Endometrial microvascular endothelial cells (primary cell): ENCODE measurements at regions not wholly inside any gene's neighbourhood (a gene's known extent, or its start where the extent isn't known, plus 50 kb on each side); places are given as distances from the start of the nearest gene placed in this dataset.

Experiments used
- in situ Hi-C: cut with HindIII; loops from 2 replicates; pipeline ENCODE4 v1.10.0; 2017; ENCODE audit warnings: low sequenced_read_pairs, low pct_unique_long_range_greater_than_20kb; ENCODE audit errors: inconsistent ontology term

- in situ Hi-C loops = no loop called here
Observed at GRCh38 chr18:44187090-44187489, 493.6 kb upstream of the SETBP1 start.

- in situ Hi-C loops = no loop called here
Observed at GRCh38 chr18:44195394-44196140, 485.1 kb upstream of the SETBP1 start.

GRCh38 chr18:44197832-44198611 is 482.7 kb upstream of the SETBP1 start:
- in situ Hi-C loops = no loop called here

GRCh38 chr18:44198612-44199284 is 481.9 kb upstream of the SETBP1 start:
- in situ Hi-C loops = no loop called here

- in situ Hi-C loops = no loop called here
Observed at GRCh38 chr18:44213293-44213692, 467.4 kb upstream of the SETBP1 start.

- in situ Hi-C loops = no loop called here
Observed at GRCh38 chr18:44214396-44214795, 466.3 kb upstream of the SETBP1 start.

- in situ Hi-C loops = no loop called here
Observed at GRCh38 chr18:44216169-44216568, 464.5 kb upstream of the SETBP1 start.

GRCh38 chr18:44227501-44227900 is 453.2 kb upstream of the SETBP1 start:
- in situ Hi-C loops = no loop called here

GRCh38 chr18:44229693-44230108 is 451.0 kb upstream of the SETBP1 start:
- in situ Hi-C loops = no loop called here

- in situ Hi-C loops = no loop called here
Observed at GRCh38 chr18:44231936-44232335, 448.8 kb upstream of the SETBP1 start.

- in situ Hi-C loops = no loop called here
Observed at GRCh38 chr18:44232500-44232899, 448.2 kb upstream of the SETBP1 start.

- in situ Hi-C loops = no loop called here
Observed at GRCh38 chr18:44238454-44238853, 442.2 kb upstream of the SETBP1 start.

- in situ Hi-C loops = no loop called here
Observed at GRCh38 chr18:44238911-44239310, 441.8 kb upstream of the SETBP1 start.

- in situ Hi-C loops = no loop called here
Observed at GRCh38 chr18:44241020-44241419, 439.7 kb upstream of the SETBP1 start.

GRCh38 chr18:44245019-44245418 is 435.7 kb upstream of the SETBP1 start:
- in situ Hi-C loops = no loop called here

GRCh38 chr18:44246001-44246400 is 434.7 kb upstream of the SETBP1 start:
- in situ Hi-C loops = no loop called here

- in situ Hi-C loops = no loop called here
Observed at GRCh38 chr18:44258086-44258485, 422.6 kb upstream of the SETBP1 start.

GRCh38 chr18:44258576-44258975 is 422.1 kb upstream of the SETBP1 start:
- in situ Hi-C loops = no loop called here

- in situ Hi-C loops = no loop called here
Observed at GRCh38 chr18:44259610-44260009, 421.1 kb upstream of the SETBP1 start.

- in situ Hi-C loops = no loop called here
Observed at GRCh38 chr18:44265437-44265836, 415.3 kb upstream of the SETBP1 start.
